Fibroblast of skin of left quadriceps (primary cell): ENCODE measurements at regions not wholly inside any gene's neighbourhood (a gene's known extent, or its start where the extent isn't known, plus 50 kb on each side); places are given as distances from the start of the nearest gene placed in this dataset.

Experiments
- DNase-seq, 2 experiments: peaks; one replicate each; pipeline ENCODE4 v3.0.0-alpha.2; 2013; ENCODE audit warnings: low read depth in 2 of 2

GRCh38 chr11:69917529-69917928 is 98.3 kb upstream of the FGF3 start:
- no peak for DNase-seq

GRCh38 chr11:69918231-69918937 is 99.2 kb upstream of the FGF3 start:
- DNase-seq = no peak

GRCh38 chr11:69918938-69919650 is 99.9 kb upstream of the FGF3 start:
- DNase-seq = peak; percentile 15 to 21

GRCh38 chr11:69919659-69920344 is 100.6 kb upstream of the FGF3 start:
- no peak for DNase-seq

GRCh38 chr11:69920345-69921127 is 101.3 kb upstream of the FGF3 start:
- no peak for DNase-seq

GRCh38 chr11:69921128-69922014 is 102.2 kb upstream of the FGF3 start:
- DNase-seq = no peak

- no peak for DNase-seq
These were observed 102.9 kb upstream of the FGF3 start for GRCh38 chr11:69922015-69922595.

- no peak for DNase-seq
These were observed 103.4 kb upstream of the FGF3 start for GRCh38 chr11:69922596-69923111.

- DNase-seq = no peak
These were observed 104.0 kb upstream of the FGF3 start for GRCh38 chr11:69923196-69923595.

GRCh38 chr11:69923641-69924307 is 104.6 kb upstream of the FGF3 start:
- DNase-seq = no peak

- DNase-seq = no peak
These were observed 105.3 kb upstream of the FGF3 start for GRCh38 chr11:69924308-69925161.

- DNase-seq = no peak
These were observed 106.4 kb upstream of the FGF3 start for GRCh38 chr11:69925366-69926196.

GRCh38 chr11:69926376-69927050 is 107.3 kb upstream of the FGF3 start:
- no peak for DNase-seq

GRCh38 chr11:69928121-69928520 is 108.9 kb upstream of the FGF3 start:
- no peak for DNase-seq

GRCh38 chr11:69928975-69929374 is 109.8 kb upstream of the FGF3 start:
- DNase-seq = no peak

- no peak for DNase-seq
These were observed 111.2 kb upstream of the FGF3 start for GRCh38 chr11:69930081-69931059.
